ENCODE measurements at regions not wholly inside any gene's neighbourhood (a gene's known extent, or its start where the extent isn't known, plus 50 kb on each side); places are given as distances from the start of the nearest gene placed in this dataset.

GRCh38 chr16:64638766-64639165, 483.1 kb downstream of the CDH11 start:
- no peak for DNase-seq

GRCh38 chr16:64629622-64630021, 492.2 kb downstream of the CDH11 start:
- DNase-seq, result no peak

- no peak for DNase-seq
Observed at GRCh38 chr16:64627781-64628180, 494.1 kb downstream of the CDH11 start.

GRCh38 chr16:64627288-64627687, 494.6 kb downstream of the CDH11 start:
- DNase-seq, result no peak

GRCh38 chr16:64626776-64627175, 495.1 kb downstream of the CDH11 start:
- no peak for DNase-seq

GRCh38 chr16:64621616-64622015, 500.2 kb downstream of the CDH11 start:
- no peak for DNase-seq

GRCh38 chr16:64617836-64618476, 503.9 kb downstream of the CDH11 start:
- DNase-seq, result no peak

GRCh38 chr16:64615630-64616280, 506.1 kb downstream of the CDH11 start:
- DNase-seq, result no peak

- DNase-seq, result no peak
Observed at GRCh38 chr16:64596196-64596595, 525.7 kb downstream of the CDH11 start.

- DNase-seq, result no peak
Observed at GRCh38 chr16:64590513-64590912, 531.4 kb downstream of the CDH11 start.

GRCh38 chr16:64589836-64590235, 532.0 kb downstream of the CDH11 start:
- no peak for DNase-seq

- DNase-seq, result no peak
Observed at GRCh38 chr16:64586781-64587180, 535.1 kb downstream of the CDH11 start.

GRCh38 chr16:64585367-64585766, 536.5 kb downstream of the CDH11 start:
- no peak for DNase-seq

- DNase-seq, result no peak
Observed at GRCh38 chr16:64580558-64580957, 541.3 kb downstream of the CDH11 start.

- no peak for DNase-seq
Observed at GRCh38 chr16:64579712-64580111, 542.2 kb downstream of the CDH11 start.

GRCh38 chr16:64545768-64546167, 576.1 kb downstream of the CDH11 start:
- DNase-seq, result no peak

- DNase-seq, result no peak
Observed at GRCh38 chr16:64544859-64545258, 577.0 kb downstream of the CDH11 start.

- no peak for DNase-seq
Observed at GRCh38 chr16:64543441-64543840, 578.4 kb downstream of the CDH11 start.

GRCh38 chr16:64543031-64543430, 578.8 kb downstream of the CDH11 start:
- no peak for DNase-seq

GRCh38 chr16:64542152-64542551, 579.7 kb downstream of the CDH11 start:
- no peak for DNase-seq

GRCh38 chr16:64541621-64542020, 580.2 kb downstream of the CDH11 start:
- no peak for DNase-seq

- no peak for DNase-seq
Observed at GRCh38 chr16:64540434-64540833, 581.4 kb downstream of the CDH11 start.

- DNase-seq, result no peak
Observed at GRCh38 chr16:64539811-64540371, 582.0 kb downstream of the CDH11 start.

- DNase-seq, result no peak
Observed at GRCh38 chr16:64534180-64534780, 587.6 kb downstream of the CDH11 start.

All from 8988T (cell line).